Peyer's patch (tissue), 4 donors: ENCODE measurements at regions not wholly inside any gene's neighbourhood (a gene's known extent, or its start where the extent isn't known, plus 50 kb on each side); places are given as distances from the start of the nearest gene placed in this dataset.

Experiments
- DNase-seq, 3 donors: peaks; one replicate each; pipeline ENCODE4 v3.0.0-alpha.2; 2017 to 2019
- H3K27ac ChIP-seq, 4 donors: fragments of 200-600 bp; sonication (generic); one replicate each; pipeline ENCODE4 v1.5.1; 2016 to 2019
- H3K27me3 ChIP-seq, 2 donors: fragments of 200-600 bp; sonication (generic); one replicate each; pipeline ENCODE4 v1.5.1; 2019
- H3K36me3 ChIP-seq, 3 donors: fragments of 200-600 bp; sonication (generic); one replicate each; pipeline ENCODE4 v1.5.1; 2016 to 2019
- H3K4me1 ChIP-seq, 4 donors: fragments of 200-600 bp; sonication (generic); one replicate each; pipeline ENCODE4 v1.5.1; 2016 to 2019
- H3K4me3 ChIP-seq, 4 donors: fragments of 200-600 bp; sonication (generic); 1 replicate in 3 of 4; 2 replicates in 1 of 4; pipeline ENCODE4 v1.5.1; 2016 to 2019; ENCODE audit warnings: mild to moderate bottlenecking in 1 of 4
- H3K9me3 ChIP-seq, 4 donors: fragments of 200-600 bp; sonication (generic); one replicate each; pipeline ENCODE4 v1.5.1; 2016 to 2019; ENCODE audit warnings: mild to moderate bottlenecking in 1 of 4
- POLR2A ChIP-seq, 2 donors: fragments of 450-650 bp; IDR thresholded peaks; one replicate each; pipeline ENCODE4 v1.5.1; 2017; ENCODE audit warnings: antibody characterized with exemption in 2 of 2, mild to moderate bottlenecking in 2 of 2, moderate library complexity in 2 of 2
- TF ChIP-seq, protein P1 (sequence below), 6 experiments: fragments of 450-650 bp in 4 of 6; fragments of 200-600 bp in 2 of 6; sonication (generic) in 1 of 6; IDR thresholded peaks; one replicate each; pipeline ENCODE4 v1.5.1; 2017 to 2019; ENCODE audit warnings: antibody characterized with exemption in 6 of 6, mild to moderate bottlenecking in 3 of 6, moderate library complexity in 1 of 6

DNA sequence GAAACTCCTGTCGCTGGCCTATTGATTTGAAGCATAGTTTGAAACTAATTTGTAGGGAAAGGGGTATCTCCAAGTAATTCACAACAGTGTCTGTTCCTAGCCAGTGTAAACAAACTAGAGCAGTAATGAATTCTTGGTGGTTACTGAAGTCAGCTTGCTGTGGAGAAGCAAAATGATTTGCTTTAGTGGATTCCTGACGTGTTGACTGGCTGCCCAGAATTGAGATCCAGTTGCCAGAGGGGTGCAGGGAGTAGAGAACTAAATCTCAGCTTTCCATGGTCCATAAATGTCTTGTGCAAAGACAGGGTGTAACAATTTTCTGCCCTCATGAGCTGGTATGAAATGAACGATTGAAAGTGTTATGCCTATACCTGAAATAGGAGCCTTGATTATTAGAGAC, 382.5 kb upstream of the KIRREL3 start:
- no peak for TF ChIP-seq POLR2A (IDR thresholded peaks at IDR 0.05)
- TF ChIP-seq, protein P1, sequence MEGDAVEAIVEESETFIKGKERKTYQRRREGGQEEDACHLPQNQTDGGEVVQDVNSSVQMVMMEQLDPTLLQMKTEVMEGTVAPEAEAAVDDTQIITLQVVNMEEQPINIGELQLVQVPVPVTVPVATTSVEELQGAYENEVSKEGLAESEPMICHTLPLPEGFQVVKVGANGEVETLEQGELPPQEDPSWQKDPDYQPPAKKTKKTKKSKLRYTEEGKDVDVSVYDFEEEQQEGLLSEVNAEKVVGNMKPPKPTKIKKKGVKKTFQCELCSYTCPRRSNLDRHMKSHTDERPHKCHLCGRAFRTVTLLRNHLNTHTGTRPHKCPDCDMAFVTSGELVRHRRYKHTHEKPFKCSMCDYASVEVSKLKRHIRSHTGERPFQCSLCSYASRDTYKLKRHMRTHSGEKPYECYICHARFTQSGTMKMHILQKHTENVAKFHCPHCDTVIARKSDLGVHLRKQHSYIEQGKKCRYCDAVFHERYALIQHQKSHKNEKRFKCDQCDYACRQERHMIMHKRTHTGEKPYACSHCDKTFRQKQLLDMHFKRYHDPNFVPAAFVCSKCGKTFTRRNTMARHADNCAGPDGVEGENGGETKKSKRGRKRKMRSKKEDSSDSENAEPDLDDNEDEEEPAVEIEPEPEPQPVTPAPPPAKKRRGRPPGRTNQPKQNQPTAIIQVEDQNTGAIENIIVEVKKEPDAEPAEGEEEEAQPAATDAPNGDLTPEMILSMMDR (IDR thresholded peaks at IDR 0.05): no peak

DNA sequence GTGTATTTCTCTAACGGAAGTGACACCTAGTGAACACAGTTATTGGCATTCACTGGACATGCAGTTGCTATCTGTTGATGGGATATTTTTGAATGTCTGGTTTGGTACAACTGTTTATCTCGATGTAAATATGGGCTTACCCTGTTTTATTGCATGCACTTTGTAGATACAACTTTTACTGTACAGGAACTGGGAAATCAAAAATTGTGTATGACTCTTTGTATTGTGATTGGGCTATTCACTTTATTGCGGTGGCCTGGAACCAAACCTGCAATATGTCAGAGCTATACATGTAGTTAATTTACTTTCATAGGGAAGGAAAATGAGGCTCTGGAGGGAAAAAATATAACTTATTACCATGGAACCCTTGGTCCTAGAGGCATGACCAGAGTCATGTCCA, 380.7 kb upstream of the KIRREL3 start:
- H3K27ac ChIP-seq: no peak overlapping the region
- H3K27me3 ChIP-seq: no peaks in the 10 kb centered on the region
- TF ChIP-seq, protein P1 (IDR thresholded peaks at IDR 0.05): no peak
- no peak for TF ChIP-seq POLR2A (IDR thresholded peaks at IDR 0.05)
- no peaks in the 10 kb centered on the region for H3K4me1 ChIP-seq
- no peaks in the 10 kb centered on the region for H3K9me3 ChIP-seq
- no peak overlapping the region for H3K4me3 ChIP-seq
- no peaks in the 10 kb centered on the region for H3K36me3 ChIP-seq
- no peak for DNase-seq

More for the DNA sequence above, 382.5 kb upstream of the KIRREL3 start:
- Histone ChIP-seq H3K9me3 (no peaks in the 10 kb centered on the region), H3K27ac (no peak overlapping the region), H3K4me3 (no peak overlapping the region), H3K36me3 (no peaks in the 10 kb centered on the region), H3K27me3 (no peaks in the 10 kb centered on the region), H3K4me1 (no peaks in the 10 kb centered on the region)
- no peak for DNase-seq

DNA sequence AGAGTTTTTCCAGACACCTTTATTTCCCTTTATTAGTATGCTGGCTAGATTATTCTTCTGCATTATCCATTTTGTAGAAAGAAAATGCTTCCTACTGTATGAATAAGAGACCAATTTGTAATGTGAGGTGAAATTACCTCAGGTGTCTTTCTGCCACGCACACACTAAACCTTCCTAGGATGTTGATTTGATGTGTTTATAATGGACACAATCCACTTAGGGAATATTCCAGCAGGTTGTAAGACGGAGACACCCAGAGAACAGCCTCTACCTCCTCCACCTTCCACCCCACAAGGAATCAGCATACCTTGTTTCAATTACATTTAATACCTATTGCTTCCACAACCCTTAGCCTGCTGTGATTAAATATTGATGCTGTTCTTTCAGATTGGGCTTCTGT, 379.1 kb upstream of the KIRREL3 start:
- Histone ChIP-seq H3K4me3 (no peak overlapping the region), H3K27me3 (no peaks in the 10 kb centered on the region), H3K27ac (no peak overlapping the region), H3K36me3 (no peaks in the 10 kb centered on the region), H3K9me3 (no peaks in the 10 kb centered on the region), H3K4me1 (no peaks in the 10 kb centered on the region)
- TF ChIP-seq POLR2A (IDR thresholded peaks at IDR 0.05): no peak
- TF ChIP-seq, protein P1 (IDR thresholded peaks at IDR 0.05): no peak
- no peak for DNase-seq

DNA sequence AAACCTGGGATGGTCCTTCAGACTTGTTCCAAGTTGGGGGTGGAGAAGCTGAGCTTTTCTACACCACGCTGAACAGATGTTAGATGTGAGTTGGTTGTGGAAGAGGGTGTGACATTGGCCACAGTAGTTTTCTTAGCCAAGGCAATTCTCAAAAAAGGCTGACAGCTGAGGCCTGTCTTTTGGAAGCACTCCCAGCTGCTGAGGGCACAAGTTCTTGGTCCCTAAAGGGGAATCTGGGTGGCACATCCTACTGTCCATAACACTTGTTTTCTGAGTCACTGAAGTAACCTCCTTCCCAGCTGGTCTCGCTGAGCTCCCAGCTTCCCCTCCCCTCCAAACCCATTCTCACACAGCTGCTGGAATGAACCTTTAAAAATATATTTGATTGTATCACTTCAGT, 375.7 kb upstream of the KIRREL3 start:
- DNase-seq: no peak
- Histone ChIP-seq H3K4me3 (no peak overlapping the region), H3K27me3 (no peaks in the 10 kb centered on the region), H3K9me3 (no peaks in the 10 kb centered on the region), H3K36me3 (no peaks in the 10 kb centered on the region), H3K27ac (no peak overlapping the region), H3K4me1 (no peaks in the 10 kb centered on the region)
- TF ChIP-seq, protein P1 (IDR thresholded peaks at IDR 0.05): no peak
- TF ChIP-seq POLR2A (IDR thresholded peaks at IDR 0.05): no peak

DNA sequence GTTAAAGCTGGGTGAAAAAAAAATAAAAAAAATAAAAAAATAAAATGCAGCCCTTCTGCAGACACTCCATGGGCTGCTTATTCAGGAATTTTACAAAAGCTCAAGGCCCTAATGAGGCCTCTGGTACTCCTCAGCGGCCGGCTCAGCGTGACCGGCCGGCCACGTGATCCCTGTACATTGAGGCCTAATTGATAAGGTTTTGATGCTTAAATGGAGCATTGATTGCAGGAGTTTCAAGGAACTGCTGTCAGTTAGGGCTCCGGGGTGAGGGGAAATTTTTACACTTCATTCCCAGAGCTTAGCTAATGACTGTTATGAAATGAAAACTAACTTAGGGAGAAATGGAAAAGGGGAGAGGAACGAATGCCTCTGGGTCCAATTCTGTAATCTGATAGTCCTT, 368.8 kb upstream of the KIRREL3 start:
- Histone ChIP-seq H3K36me3 (no peaks in the 10 kb centered on the region), H3K27me3 (no peaks in the 10 kb centered on the region), H3K4me3 (no peak overlapping the region), H3K27ac (no peak overlapping the region), H3K4me1 (no peaks in the 10 kb centered on the region), H3K9me3 (no peaks in the 10 kb centered on the region)
- no peak for DNase-seq
- no peak for TF ChIP-seq POLR2A (IDR thresholded peaks at IDR 0.05)
- TF ChIP-seq, protein P1 (IDR thresholded peaks at IDR 0.05): no peak

DNA sequence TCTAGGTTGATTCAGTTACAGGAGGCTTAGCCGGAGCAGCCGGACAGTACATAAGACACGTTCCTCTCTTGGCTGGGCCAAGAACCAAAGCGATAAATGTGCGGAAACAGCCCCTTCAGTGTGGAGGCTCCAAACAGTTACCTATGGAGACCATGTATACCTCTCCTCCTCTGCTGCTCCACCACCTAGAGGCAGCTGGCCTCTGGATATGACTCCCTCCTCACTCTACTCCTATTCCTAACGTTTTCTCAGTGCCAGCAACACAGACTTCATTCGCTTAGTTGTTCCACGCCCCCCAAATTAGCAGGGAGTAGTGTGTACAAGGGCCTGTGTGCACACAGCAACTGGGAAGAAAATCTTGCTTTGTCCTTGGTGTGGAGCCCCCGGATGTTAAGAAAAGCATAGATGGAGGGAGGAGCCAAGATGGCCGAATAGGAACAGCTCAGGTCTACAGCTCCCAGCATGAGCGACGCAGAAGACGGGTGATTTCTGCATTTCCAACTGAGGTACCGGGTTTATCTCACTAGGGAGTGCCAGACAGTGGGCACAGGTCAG, 362.3 kb upstream of the KIRREL3 start:
- no peak overlapping the region for H3K4me3 ChIP-seq
- H3K27ac ChIP-seq: no peak overlapping the region
- no peak for DNase-seq
- H3K9me3 ChIP-seq: no peaks in the 10 kb centered on the region
- no peaks in the 10 kb centered on the region for H3K27me3 ChIP-seq
- TF ChIP-seq POLR2A (IDR thresholded peaks at IDR 0.05): no peak
- TF ChIP-seq, protein P1 (IDR thresholded peaks at IDR 0.05): no peak
- H3K4me1 ChIP-seq: no peaks in the 10 kb centered on the region
- H3K36me3 ChIP-seq: no peaks in the 10 kb centered on the region
